Mammary epithelial cell (primary cell): ENCODE measurements at regions not wholly inside any gene's neighbourhood (a gene's known extent, or its start where the extent isn't known, plus 50 kb on each side); places are given as distances from the start of the nearest gene placed in this dataset.

Experiments
- EZH2 ChIP-seq: IDR thresholded peaks from 2 replicates; pipeline ENCODE4 v1.6.1; 2012; ENCODE audit warnings: low read length, inconsistent platforms, borderline replicate concordance
- TF ChIP-seq, protein P1 (sequence below), 2 donors: IDR thresholded peaks in 1 of 2; conservative IDR thresholded peaks in 1 of 2; 2 replicates each; pipeline ENCODE4 v1.5.1; 2011 to 2012; ENCODE audit warnings: inconsistent platforms in 2 of 2, low read length in 2 of 2, mild to moderate bottlenecking in 2 of 2, control low read depth in 1 of 2, low read depth in 1 of 2; ENCODE audit not compliant: insufficient read depth in 1 of 2; ENCODE audit errors: extremely low read depth in 1 of 2

DNA sequence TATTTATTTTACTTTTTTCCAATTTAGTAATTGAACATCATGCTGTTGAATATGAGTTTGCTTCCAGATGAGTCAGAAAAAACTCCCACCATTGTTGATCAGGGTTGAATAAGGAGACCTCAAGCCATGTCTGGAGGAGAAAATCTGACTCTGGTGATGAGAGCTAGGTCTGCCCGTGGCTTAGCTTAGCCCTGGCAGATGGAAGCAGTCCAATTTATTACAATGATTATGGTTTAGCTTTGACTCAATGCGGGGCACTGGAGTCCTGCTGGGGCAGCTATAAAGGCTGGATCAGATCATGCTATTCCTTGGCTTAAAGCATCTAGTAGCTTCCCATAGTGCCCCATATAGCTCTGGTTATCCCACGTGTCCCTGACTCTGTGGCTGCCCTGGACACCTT is 506.5 kb downstream of the MN1 start:
- no peak for TF ChIP-seq EZH2
- TF ChIP-seq, protein P1, sequence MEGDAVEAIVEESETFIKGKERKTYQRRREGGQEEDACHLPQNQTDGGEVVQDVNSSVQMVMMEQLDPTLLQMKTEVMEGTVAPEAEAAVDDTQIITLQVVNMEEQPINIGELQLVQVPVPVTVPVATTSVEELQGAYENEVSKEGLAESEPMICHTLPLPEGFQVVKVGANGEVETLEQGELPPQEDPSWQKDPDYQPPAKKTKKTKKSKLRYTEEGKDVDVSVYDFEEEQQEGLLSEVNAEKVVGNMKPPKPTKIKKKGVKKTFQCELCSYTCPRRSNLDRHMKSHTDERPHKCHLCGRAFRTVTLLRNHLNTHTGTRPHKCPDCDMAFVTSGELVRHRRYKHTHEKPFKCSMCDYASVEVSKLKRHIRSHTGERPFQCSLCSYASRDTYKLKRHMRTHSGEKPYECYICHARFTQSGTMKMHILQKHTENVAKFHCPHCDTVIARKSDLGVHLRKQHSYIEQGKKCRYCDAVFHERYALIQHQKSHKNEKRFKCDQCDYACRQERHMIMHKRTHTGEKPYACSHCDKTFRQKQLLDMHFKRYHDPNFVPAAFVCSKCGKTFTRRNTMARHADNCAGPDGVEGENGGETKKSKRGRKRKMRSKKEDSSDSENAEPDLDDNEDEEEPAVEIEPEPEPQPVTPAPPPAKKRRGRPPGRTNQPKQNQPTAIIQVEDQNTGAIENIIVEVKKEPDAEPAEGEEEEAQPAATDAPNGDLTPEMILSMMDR (conservative IDR thresholded peaks at IDR 0.05 in 1 of 2, IDR thresholded peaks at IDR 0.05 in 1 of 2; ENCODE audit: extremely low read depth in 1 of 2, insufficient read depth in 1 of 2, low read depth in 1 of 2, low read length in 2 of 2), result no peak
